ENCODE measurements at regions not wholly inside any gene's neighbourhood (a gene's known extent, or its start where the extent isn't known, plus 50 kb on each side); places are given as distances from the start of the nearest gene placed in this dataset.

DNA sequence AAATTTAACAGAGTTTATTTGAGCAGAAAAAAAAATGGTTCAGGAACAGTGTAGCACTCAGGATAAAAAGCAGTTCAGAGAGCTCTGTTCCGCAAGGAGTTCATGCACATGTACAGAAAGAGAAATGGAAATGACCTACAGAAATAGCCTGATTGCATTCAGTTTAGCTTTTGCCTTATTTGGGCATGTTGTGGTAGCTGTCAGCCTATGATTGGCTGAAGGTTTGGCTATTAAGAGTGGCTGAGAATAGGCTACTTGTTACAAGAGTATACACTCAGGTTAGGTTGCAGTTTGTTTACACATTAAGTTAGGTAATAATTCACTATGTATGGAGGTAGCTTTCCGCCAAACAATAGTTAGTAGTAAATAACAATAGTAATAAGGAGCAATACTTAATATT is 511.0 kb upstream of the TMPRSS15 start:
- TF ChIP-seq ZC3H11A (IDR thresholded peaks at IDR 0.05; ENCODE audit: low read depth, low read length) (no peak), SMAD1 (IDR thresholded peaks at IDR 0.05; ENCODE audit: low read depth, low read length, partially characterized antibody) (no peak), CHCHD3 (CRISPR knock-in tag; IDR thresholded peaks at IDR 0.05) (no peak), FOXJ3 (CRISPR knock-in tag; IDR thresholded peaks at IDR 0.05) (no peak), PHF20 (IDR thresholded peaks at IDR 0.05; ENCODE audit: partially characterized antibody) (no peak), KHSRP (IDR thresholded peaks at IDR 0.05) (no peak), TAF1 (IDR thresholded peaks at IDR 0.05; ENCODE audit: control insufficient read depth, extremely low read depth, insufficient read depth, low read length, severe bottlenecking) (no peak), ZNF644 (tag; IDR thresholded peaks at IDR 0.05; ENCODE audit: low read depth) (no peak)
- TF ChIP-seq, protein P1, sequence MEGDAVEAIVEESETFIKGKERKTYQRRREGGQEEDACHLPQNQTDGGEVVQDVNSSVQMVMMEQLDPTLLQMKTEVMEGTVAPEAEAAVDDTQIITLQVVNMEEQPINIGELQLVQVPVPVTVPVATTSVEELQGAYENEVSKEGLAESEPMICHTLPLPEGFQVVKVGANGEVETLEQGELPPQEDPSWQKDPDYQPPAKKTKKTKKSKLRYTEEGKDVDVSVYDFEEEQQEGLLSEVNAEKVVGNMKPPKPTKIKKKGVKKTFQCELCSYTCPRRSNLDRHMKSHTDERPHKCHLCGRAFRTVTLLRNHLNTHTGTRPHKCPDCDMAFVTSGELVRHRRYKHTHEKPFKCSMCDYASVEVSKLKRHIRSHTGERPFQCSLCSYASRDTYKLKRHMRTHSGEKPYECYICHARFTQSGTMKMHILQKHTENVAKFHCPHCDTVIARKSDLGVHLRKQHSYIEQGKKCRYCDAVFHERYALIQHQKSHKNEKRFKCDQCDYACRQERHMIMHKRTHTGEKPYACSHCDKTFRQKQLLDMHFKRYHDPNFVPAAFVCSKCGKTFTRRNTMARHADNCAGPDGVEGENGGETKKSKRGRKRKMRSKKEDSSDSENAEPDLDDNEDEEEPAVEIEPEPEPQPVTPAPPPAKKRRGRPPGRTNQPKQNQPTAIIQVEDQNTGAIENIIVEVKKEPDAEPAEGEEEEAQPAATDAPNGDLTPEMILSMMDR (IDR thresholded peaks at IDR 0.05 in 2 of 3, conservative IDR thresholded peaks at IDR 0.05 in 1 of 3; ENCODE audit: insufficient read depth in 2 of 3, low read depth in 1 of 3, low read length in 3 of 3): no peak
- TF ChIP-seq, protein P2, sequence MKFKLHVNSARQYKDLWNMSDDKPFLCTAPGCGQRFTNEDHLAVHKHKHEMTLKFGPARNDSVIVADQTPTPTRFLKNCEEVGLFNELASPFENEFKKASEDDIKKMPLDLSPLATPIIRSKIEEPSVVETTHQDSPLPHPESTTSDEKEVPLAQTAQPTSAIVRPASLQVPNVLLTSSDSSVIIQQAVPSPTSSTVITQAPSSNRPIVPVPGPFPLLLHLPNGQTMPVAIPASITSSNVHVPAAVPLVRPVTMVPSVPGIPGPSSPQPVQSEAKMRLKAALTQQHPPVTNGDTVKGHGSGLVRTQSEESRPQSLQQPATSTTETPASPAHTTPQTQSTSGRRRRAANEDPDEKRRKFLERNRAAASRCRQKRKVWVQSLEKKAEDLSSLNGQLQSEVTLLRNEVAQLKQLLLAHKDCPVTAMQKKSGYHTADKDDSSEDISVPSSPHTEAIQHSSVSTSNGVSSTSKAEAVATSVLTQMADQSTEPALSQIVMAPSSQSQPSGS (CRISPR knock-in tag; IDR thresholded peaks at IDR 0.05): no peak
- TF ChIP-seq, protein P3, sequence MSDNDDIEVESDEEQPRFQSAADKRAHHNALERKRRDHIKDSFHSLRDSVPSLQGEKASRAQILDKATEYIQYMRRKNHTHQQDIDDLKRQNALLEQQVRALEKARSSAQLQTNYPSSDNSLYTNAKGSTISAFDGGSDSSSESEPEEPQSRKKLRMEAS (CRISPR knock-in tag; IDR thresholded peaks at IDR 0.05): no peak

All from K562 (cell line).